Nephron progenitor cell (in vitro differentiated cells): ENCODE measurements at regions not wholly inside any gene's neighbourhood (a gene's known extent, or its start where the extent isn't known, plus 50 kb on each side); places are given as distances from the start of the nearest gene placed in this dataset.
A peak's percentile ranks its signal among the peaks of the same experiment; 100 is the strongest.

Experiments used
- DNase-seq: peaks from one replicate; pipeline ENCODE4 v3.0.0; 2021
- H3K27ac Mint-ChIP-seq: 2 replicates; pipeline ENCODE4 v1.8.0; 2021; ENCODE audit warnings: mild to moderate bottlenecking, moderate library complexity, mixed read lengths
- H3K27me3 Mint-ChIP-seq: 2 replicates; pipeline ENCODE4 v1.8.0; 2021; ENCODE audit warnings: mild to moderate bottlenecking, low read depth, mixed read lengths; ENCODE audit not compliant: poor library complexity
- H3K36me3 Mint-ChIP-seq: 2 replicates; pipeline ENCODE4 v1.8.0; 2021; ENCODE audit warnings: low read depth, mixed read lengths
- H3K4me1 Mint-ChIP-seq: 2 replicates; pipeline ENCODE4 v1.8.0; 2021; ENCODE audit warnings: mixed read lengths
- H3K4me3 Mint-ChIP-seq: 2 replicates; pipeline ENCODE4 v1.8.0; 2021; ENCODE audit warnings: mild to moderate bottlenecking, moderate library complexity, mixed read lengths
- H3K9me3 Mint-ChIP-seq: 2 replicates; pipeline ENCODE4 v1.8.0; 2021; ENCODE audit warnings: mild to moderate bottlenecking, moderate library complexity, mixed read lengths
- CTCF ChIP-seq: fragments of 200-600 bp; sonication (generic); IDR thresholded peaks from 2 replicates; pipeline ENCODE4 v1.5.0; 2021; ENCODE audit warnings: antibody characterized with exemption

DNA sequence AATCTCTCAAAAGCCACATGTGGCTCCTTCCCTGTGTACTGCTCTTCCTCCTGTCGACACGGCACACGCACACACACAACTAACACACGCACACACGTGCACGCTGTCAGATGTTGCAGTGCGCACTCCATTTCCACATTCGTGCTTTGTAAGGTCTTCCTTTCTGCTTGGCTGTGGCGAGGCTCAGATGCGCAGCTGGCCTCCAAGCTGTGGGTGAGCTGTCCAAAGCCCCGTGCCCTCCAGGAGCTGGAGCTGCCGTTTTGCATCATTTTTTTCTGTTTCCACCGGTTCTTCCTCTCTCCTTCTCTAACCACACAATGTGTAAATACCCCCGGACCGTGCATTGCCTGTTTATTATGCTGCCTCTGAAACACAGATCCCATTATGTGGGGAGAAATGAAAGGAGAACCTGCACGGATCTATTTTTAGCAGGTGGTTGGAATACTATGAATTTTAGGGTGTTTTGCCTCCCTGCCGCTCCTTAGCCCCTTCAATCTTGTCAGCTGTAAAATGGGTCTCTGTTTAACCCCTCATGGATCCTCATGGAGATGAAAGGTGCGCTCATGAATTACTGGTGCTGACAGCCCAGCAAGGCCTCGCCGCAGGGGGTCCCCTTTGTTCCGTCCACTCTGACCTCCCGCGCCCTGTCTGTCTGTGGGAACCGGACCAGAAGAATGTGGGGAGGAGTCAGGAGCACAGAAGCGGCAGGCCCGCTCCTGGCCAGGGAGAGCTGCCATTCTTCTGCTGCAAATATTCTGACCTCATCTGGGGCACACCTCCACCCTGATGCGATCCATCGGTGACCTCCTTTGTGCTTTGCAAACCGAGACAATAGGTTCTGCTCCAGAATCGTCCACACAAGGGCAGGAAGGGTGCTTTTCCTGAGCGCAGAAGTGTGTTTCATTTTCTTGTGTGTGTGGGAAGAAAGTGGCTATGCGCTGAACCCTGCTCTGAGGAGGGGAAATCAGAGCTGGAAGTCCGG is 137.7 kb downstream of the SOX1 start:
- Mint-ChIP-seq H3K27me3 (peaks cover 87% of the 10 kb centered on the region), H3K36me3 (no peaks in the 10 kb centered on the region), H3K27ac (no peak overlapping the region), H3K4me3 (peak overlapping the region; percentile 20), H3K9me3 (no peaks in the 10 kb centered on the region), H3K4me1 (peaks cover 55% of the 10 kb centered on the region)
- peak; percentile 68 for DNase-seq
- TF ChIP-seq CTCF: no peak

GRCh38 chr13:112205990-112206389 is 139.0 kb downstream of the SOX1 start:
- H3K36me3 Mint-ChIP-seq: no peaks in the 10 kb centered on the region
- H3K27ac Mint-ChIP-seq: no peak overlapping the region
- no peak for TF ChIP-seq CTCF
- no peaks in the 10 kb centered on the region for H3K9me3 Mint-ChIP-seq
- no peak for DNase-seq
- H3K27me3 Mint-ChIP-seq: peaks cover 84% of the 10 kb centered on the region
- peaks cover 63% of the 10 kb centered on the region for H3K4me1 Mint-ChIP-seq
- H3K4me3 Mint-ChIP-seq: no peak overlapping the region

DNA sequence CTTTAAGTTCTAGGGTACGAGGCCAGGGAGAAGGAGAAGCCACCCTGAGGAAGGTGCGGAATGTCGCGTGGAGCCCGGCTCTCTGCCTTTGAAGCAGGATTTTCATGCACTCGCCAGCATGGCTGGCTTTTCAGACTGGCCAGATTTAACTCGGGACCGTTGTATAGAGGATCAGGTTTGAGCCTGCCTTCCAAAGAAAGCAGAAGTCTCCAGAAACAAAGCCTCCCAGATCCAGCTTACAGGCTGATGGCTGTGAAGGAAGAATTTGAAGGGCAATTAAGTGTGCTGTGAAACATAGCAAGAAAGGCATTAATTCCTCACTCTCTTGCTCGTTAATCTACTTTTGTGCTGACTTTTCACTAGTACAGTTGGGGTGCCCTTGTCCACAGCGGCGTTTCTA is 140.2 kb downstream of the SOX1 start:
- no peak overlapping the region for H3K27ac Mint-ChIP-seq
- H3K36me3 Mint-ChIP-seq: no peaks in the 10 kb centered on the region
- peak; percentile 25 for DNase-seq

DNA sequence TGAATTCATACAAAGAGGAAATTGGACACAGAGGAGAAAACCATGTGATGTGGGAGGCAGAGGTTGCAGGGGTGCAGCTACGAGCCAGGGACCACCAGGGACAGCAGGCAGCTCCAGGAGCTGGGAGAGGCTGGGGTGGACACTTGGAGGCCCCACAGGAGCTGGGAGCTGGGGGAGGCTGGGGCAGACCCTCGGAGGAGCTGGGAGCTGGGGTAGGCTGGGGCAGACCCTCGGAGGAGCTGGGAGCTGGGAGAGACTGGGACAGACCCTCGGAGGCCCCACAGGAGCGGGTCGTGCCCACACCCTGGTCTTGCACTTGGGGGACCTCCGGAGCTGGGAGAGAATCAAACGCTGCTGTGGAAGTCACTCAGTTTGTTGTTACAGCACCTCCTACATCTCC is 141.7 kb downstream of the SOX1 start:
- no peak for DNase-seq
- TF ChIP-seq CTCF: no peak
- Mint-ChIP-seq H3K36me3 (no peaks in the 10 kb centered on the region), H3K27ac (no peak overlapping the region), H3K4me1 (peaks cover 58% of the 10 kb centered on the region), H3K9me3 (no peaks in the 10 kb centered on the region), H3K4me3 (no peak overlapping the region), H3K27me3 (peaks cover 71% of the 10 kb centered on the region)

More for the DNA sequence above, 140.2 kb downstream of the SOX1 start:
- H3K4me1 Mint-ChIP-seq: peaks cover 67% of the 10 kb centered on the region
- no peak overlapping the region for H3K4me3 Mint-ChIP-seq
- peaks cover 79% of the 10 kb centered on the region for H3K27me3 Mint-ChIP-seq
- H3K9me3 Mint-ChIP-seq: no peaks in the 10 kb centered on the region
- TF ChIP-seq CTCF: no peak

GRCh38 chr13:112209266-112209665 is 142.3 kb downstream of the SOX1 start:
- DNase-seq: no peak
- H3K9me3 Mint-ChIP-seq: no peaks in the 10 kb centered on the region
- peaks cover 70% of the 10 kb centered on the region for H3K27me3 Mint-ChIP-seq
- peaks cover 52% of the 10 kb centered on the region for H3K4me1 Mint-ChIP-seq
- H3K36me3 Mint-ChIP-seq: no peaks in the 10 kb centered on the region
- TF ChIP-seq CTCF: no peak
- no peak overlapping the region for H3K4me3 Mint-ChIP-seq
- no peak overlapping the region for H3K27ac Mint-ChIP-seq

- Mint-ChIP-seq H3K36me3 (no peaks in the 10 kb centered on the region), H3K9me3 (no peaks in the 10 kb centered on the region), H3K27me3 (peaks cover 65% of the 10 kb centered on the region), H3K4me1 (peaks cover 47% of the 10 kb centered on the region), H3K27ac (no peak overlapping the region), H3K4me3 (no peak overlapping the region)
- TF ChIP-seq CTCF: no peak
- DNase-seq: no peak
Measured at GRCh38 chr13:112209711-112210110, 142.8 kb downstream of the SOX1 start.
